A673 (cell line): ENCODE measurements at regions not wholly inside any gene's neighbourhood (a gene's known extent, or its start where the extent isn't known, plus 50 kb on each side); places are given as distances from the start of the nearest gene placed in this dataset.

Experiments
- BruUV-seq: library from RNA; stranded (reverse); fragments of 400-500 nt; replicated peaks from 2 replicates; lab custom pipeline; 2021; lab: Mats Ljungman, UMichigan
- CTCF ChIA-PET: fragments of 300-600 bp; sonication (Branson Sonifier 250); formaldehyde crosslinking; loops from one replicate; lab custom pipeline; 2022; ENCODE audit warnings: antibody characterized with exemption; lab: Charles Lee
- POLR2A ChIA-PET: fragments of 300-600 bp; sonication (Branson Sonifier 250); formaldehyde crosslinking; loops from one replicate; lab custom pipeline; 2022; ENCODE audit warnings: antibody characterized with exemption; ENCODE audit not compliant: low non-redundant PET; lab: Charles Lee
- DNase-seq: peaks from one replicate; pipeline ENCODE4 v3.0.0-alpha.2; 2015; ENCODE audit warnings: low spot score
- H3K27ac ChIP-seq: fragments of 200-600 bp; sonication (generic); 2 replicates; pipeline ENCODE4 v1.5.1; 2016; ENCODE audit warnings: mixed run types, low read depth, mild to moderate bottlenecking, mixed read lengths, antibody characterized with exemption, low read length; ENCODE audit not compliant: poor library complexity, severe bottlenecking
- H3K27me3 ChIP-seq: fragments of 200-600 bp; sonication (generic); replicated peaks from 2 replicates; pipeline ENCODE4 v1.6.1; 2017; ENCODE audit warnings: mixed run types, low read depth, mild to moderate bottlenecking, mixed read lengths, antibody characterized with exemption, low read length; ENCODE audit not compliant: insufficient read depth, poor library complexity
- H3K36me3 ChIP-seq: fragments of 200-600 bp; sonication (generic); 2 replicates; pipeline ENCODE4 v1.6.1; 2016; ENCODE audit warnings: mixed run types, mild to moderate bottlenecking, mixed read lengths, antibody characterized with exemption, low read length; ENCODE audit not compliant: insufficient read depth, poor library complexity, severe bottlenecking
- H3K4me1 ChIP-seq: fragments of 200-600 bp; sonication (generic); 2 replicates; pipeline ENCODE4 v1.6.1; 2017; ENCODE audit warnings: mixed run types, mild to moderate bottlenecking, mixed read lengths, antibody characterized with exemption, low read length; ENCODE audit not compliant: insufficient read depth, poor library complexity, severe bottlenecking
- H3K4me3 ChIP-seq: fragments of 200-600 bp; sonication (generic); 2 replicates; pipeline ENCODE4 v1.5.1; 2016; ENCODE audit warnings: low read depth, mixed run types, mild to moderate bottlenecking, mixed read lengths, low read length; ENCODE audit not compliant: poor library complexity, severe bottlenecking
- H3K9me3 ChIP-seq: fragments of 200-600 bp; sonication (generic); 2 replicates; pipeline ENCODE4 v1.6.1; 2016; ENCODE audit warnings: mixed run types, low read depth, mild to moderate bottlenecking, mixed read lengths, antibody characterized with exemption, low read length; ENCODE audit not compliant: poor library complexity, severe bottlenecking
- EZH2 ChIP-seq: fragments of 200-600 bp; sonication (generic); IDR thresholded peaks from 2 replicates; pipeline ENCODE4 v1.6.1; 2017; ENCODE audit warnings: borderline replicate concordance, low read depth, mild to moderate bottlenecking, mixed read lengths, antibody characterized with exemption, low read length; ENCODE audit not compliant: poor library complexity, severe bottlenecking
- intact Hi-C: fragments of 100-400 bp; cut with micrococcal nuclease; formaldehyde crosslinking; loops from one replicate; pipeline ENCODE4 v1.10.0; 2022; ENCODE audit not compliant: unreplicated experiment
- TF ChIP-seq, protein P1 (sequence below): fragments of 300-800, 200-600 bp; sonication (generic); conservative IDR thresholded peaks from 2 replicates; pipeline ENCODE4 v1.5.1; 2017; ENCODE audit warnings: low read depth, mild to moderate bottlenecking, antibody characterized with exemption, low read length, moderate library complexity, mixed read lengths

DNA sequence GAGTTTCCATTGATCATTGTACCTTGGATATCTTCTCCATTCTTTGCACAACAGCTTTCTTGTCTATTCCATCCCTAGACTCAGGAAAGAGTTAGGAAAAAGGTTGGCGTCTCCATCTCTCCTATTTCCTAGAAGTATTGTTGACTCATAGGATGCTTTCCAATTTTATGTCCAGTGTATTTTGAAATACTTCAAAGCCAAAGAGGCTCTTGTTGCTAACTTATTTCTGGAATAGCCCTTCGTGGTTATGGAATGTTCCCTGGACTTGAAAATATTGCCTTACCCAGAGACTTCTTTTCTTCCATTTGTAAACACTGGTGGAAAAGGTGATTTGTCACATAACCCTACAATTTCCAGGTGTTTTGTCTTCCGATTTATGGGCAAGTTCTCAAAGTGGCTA, 402.3 kb upstream of the ZNF608 start:
- intact Hi-C loops, result no loop called here
- no peaks in the 10 kb centered on the region for H3K36me3 ChIP-seq
- ChIA-PET POLR2A (no interaction called here), CTCF (no interaction called here)
- no peaks in the 10 kb centered on the region for H3K4me1 ChIP-seq
- TF ChIP-seq EZH2, result no peak
- TF ChIP-seq, protein P1, sequence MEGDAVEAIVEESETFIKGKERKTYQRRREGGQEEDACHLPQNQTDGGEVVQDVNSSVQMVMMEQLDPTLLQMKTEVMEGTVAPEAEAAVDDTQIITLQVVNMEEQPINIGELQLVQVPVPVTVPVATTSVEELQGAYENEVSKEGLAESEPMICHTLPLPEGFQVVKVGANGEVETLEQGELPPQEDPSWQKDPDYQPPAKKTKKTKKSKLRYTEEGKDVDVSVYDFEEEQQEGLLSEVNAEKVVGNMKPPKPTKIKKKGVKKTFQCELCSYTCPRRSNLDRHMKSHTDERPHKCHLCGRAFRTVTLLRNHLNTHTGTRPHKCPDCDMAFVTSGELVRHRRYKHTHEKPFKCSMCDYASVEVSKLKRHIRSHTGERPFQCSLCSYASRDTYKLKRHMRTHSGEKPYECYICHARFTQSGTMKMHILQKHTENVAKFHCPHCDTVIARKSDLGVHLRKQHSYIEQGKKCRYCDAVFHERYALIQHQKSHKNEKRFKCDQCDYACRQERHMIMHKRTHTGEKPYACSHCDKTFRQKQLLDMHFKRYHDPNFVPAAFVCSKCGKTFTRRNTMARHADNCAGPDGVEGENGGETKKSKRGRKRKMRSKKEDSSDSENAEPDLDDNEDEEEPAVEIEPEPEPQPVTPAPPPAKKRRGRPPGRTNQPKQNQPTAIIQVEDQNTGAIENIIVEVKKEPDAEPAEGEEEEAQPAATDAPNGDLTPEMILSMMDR, result no peak
- no peak overlapping the region for H3K27ac ChIP-seq
- DNase-seq, result no peak
- BruUV-seq, result no TSS peak
- no peaks in the 10 kb centered on the region for H3K9me3 ChIP-seq
- H3K4me3 ChIP-seq, result no peak overlapping the region
- peaks cover 5% of the 10 kb centered on the region for H3K27me3 ChIP-seq

- POLR2A ChIA-PET, result no interaction called here
- no peaks in the 10 kb centered on the region for H3K36me3 ChIP-seq
- BruUV-seq, result no TSS peak
- no peak overlapping the region for H3K27ac ChIP-seq
- peaks cover 5% of the 10 kb centered on the region for H3K27me3 ChIP-seq
- no peak for TF ChIP-seq EZH2
- TF ChIP-seq, protein P1, result no peak
- H3K9me3 ChIP-seq, result no peaks in the 10 kb centered on the region
- no peak for DNase-seq
- intact Hi-C loops, result no loop called here
- CTCF ChIA-PET, result no interaction called here
- H3K4me1 ChIP-seq, result no peaks in the 10 kb centered on the region
- H3K4me3 ChIP-seq, result no peak overlapping the region
These were observed 402.7 kb upstream of the ZNF608 start for GRCh38 chr5:125149110-125149509.

DNA sequence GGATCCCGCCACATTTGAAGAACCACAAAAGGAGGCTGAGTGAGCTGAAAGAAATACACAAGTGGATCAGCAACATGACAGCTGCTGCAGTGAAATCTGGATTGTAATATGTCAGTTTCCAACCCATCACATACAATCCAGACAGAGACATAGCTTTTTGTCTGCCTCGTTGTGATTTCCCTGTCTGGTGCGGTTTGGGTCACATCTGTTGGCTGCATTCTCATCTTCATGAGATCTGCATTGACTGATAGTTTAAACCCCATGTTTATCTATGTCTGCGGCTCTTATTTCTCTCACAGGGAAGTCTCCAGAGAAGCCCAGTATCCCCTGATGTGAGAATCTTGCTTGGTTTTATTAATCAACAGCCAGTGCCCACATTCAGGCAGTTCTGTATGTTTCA, 403.1 kb upstream of the ZNF608 start:
- ChIA-PET POLR2A (no interaction called here), CTCF (no interaction called here)
- no peak for DNase-seq
- no TSS peak for BruUV-seq
- TF ChIP-seq, protein P1, result no peak
- TF ChIP-seq EZH2, result no peak
- intact Hi-C loops, result no loop called here
- Histone ChIP-seq H3K9me3 (no peaks in the 10 kb centered on the region), H3K4me1 (no peaks in the 10 kb centered on the region), H3K36me3 (no peaks in the 10 kb centered on the region), H3K27me3 (peaks cover 5% of the 10 kb centered on the region), H3K27ac (no peak overlapping the region), H3K4me3 (no peak overlapping the region)
